GM21515 (cell line): ENCODE measurements at regions not wholly inside any gene's neighbourhood (a gene's known extent, or its start where the extent isn't known, plus 50 kb on each side); places are given as distances from the start of the nearest gene placed in this dataset.
A peak's percentile ranks its signal among the peaks of the same experiment; 100 is the strongest.
"Not testable (repeated sequence)": the region's sequence is repeated elsewhere in the genome, so short reads cannot be mapped to it uniquely, and the experiment has no call there.

Experiments
- ATAC-seq: cut with Tn5 transposase; IDR thresholded peaks from one replicate; pipeline ENCODE4 v1.9.1; 2021; ENCODE audit not compliant: unreplicated experiment

DNA sequence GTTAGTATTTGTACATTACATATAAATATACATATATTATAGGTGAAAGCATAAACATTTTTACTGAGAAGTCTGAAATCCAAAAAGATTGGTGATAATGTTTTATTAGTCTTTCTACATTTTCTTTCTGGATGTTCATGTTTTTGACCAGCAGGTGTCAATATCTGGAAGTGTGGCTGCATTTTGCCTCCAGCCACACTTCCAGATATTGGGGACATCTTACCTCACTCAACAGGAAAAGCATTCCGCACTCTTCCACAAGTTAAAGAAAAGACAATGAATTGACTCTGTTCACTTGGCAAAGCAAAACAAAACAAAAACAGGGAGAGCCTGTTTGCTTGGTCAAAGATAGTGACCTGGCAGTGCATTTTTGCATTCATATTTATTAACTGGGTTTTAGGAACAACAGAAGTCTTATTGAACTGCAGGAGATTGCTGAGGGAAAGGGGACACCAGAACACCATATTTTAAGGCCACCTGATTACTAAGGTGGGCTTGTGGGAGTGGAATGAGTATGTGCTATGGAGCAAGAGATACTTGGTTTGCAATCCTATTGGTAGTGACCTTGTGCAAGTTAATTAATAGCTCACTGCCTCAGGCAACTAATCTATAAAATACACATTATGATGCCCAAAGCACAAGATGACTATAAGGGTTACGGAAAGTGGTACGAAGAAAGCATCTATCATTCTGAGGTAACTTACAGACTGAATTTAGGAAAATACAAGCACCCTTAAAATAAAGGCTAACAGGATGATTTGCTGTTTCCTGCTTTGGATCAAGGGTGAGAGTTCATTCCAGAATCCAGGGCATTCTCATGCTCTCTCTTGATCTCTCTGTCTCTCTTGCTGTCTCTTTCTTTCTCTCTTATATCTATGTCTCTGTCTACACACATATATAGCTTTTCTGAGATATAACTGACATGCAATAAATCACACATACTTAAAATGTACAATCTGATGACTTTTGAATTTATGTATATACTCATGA, 389.9 kb upstream of the EMCN start:
- no peak for ATAC-seq

DNA sequence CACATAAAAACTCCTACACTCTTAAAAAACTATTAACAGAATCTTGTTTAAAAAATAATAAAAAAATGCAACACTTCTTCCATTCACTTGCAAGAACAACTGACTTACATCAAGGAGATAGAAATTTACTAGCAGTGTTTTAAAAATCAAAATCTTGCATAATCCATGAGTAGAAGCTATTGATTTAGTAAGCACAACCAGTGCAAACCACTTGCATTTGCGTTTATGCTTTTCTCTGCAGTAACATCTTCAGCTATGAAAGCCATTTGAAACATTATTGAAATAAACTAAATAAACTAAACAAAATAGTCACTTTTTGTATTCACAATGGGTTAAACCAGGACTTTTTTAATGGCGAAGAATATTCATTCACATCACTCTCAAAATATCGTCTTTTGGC, 389.2 kb upstream of the EMCN start:
- no peak for ATAC-seq

DNA sequence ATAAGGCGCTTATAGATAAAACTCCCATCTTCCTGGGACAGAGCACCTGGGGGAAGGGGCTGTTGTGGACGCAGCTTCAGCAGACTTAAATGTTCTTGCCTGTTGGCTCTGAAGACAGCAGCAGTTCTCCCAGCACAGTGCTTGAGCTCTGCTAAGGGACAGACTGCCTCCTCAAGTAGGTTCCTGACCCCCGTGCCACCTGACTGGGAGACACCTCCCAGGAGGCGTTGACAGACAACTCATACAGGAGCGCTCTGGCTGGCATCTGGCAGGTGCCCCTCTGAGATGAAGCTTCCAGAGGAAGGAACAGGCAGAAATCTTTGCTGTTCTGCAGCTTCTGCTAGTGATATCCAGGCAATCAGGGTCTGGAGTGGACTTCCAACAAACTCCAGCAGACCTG, 383.1 kb upstream of the EMCN start:
- not testable (repeated sequence) for ATAC-seq

DNA sequence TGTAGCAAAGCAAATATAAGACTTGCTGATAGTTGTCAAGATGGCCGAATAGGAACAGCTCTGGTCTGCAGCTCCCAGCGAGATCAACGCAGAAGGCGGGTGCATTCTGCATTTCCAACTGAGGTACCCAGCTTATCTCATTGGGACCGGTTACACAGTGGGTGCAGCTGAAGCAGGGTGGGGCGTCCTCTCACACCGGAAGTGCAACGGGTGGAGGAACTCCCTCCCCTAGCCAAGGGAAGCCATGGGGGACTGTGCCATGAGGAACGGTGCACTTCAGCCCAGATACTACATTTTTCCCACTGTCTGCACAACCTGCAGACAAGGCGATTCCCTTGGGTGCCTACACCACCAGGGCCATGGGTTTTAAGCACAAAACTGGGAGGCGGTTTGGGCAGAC, 382.3 kb upstream of the EMCN start:
- no peak for ATAC-seq

DNA sequence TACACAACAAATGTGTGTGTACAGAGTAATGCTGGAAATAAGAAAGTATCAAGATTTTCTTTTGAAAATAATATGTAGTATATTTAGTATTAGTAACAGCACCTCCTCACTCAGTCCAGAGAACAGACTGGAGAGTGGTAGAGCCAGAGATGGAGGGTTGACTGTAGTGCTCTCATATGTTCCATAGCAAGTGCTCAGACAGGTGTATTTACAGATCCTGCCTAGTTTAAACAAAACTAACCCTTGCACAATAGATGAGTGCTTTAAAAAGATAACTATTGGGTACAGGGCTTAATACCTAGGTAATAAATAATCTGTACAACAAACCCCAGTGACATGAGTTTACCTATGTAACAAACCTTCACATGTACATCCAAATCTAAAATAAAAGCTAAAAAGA, 381.0 kb upstream of the EMCN start:
- ATAC-seq = no peak

DNA sequence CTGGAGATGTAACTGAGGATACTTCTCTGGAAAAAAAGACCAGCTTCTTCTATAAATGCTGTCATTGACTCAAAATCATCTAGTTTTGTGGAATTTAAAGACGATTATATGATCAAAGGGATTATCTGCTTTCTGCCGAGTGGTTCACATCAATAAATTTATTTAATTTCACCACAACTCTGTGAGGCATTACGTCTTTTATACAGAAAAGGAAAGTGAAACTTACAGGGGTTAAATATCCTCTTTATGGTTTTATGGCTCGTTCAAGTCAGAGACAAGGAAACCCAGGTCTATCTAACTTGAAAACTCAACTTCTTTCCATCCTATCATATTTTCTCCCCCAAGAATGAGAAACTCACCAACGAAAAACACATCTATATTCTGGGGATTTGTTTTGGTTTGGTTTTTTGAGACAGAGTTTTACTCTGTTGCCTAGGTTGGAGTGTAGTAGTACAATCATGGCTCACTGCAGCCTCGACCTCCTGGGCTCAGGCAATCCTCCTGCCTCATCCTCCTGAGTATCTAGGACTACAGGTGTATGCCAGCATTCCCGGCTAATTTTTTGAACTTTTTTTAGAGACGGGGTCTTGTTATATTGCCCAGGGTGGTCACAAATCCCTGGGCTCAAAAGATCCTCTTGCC, 377.9 kb upstream of the EMCN start:
- ATAC-seq = peak; percentile 91

DNA sequence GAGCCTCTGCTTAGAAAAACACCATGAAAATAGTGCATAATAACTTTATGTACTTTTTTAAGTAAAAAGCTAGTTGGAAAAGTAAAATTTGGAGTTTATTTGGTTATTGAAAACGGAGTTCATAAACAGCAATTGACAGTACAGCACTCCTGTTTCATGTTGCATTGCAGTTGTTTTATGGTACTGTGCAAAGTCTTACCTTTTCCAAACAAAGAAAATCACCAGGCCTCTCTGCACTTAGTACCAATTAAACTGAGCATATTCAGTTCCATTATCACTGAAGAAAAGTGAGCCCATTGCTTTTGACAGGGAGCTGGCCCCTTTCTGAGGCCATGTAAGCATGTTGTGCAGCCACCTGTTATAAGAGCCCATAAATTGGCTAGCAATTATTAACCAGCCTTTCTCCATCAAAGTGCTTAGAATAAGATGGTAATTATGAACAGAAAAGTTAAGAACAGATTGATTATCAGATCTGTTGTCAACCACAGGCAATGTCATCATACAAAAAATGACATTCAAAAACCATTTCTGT, 376.6 kb upstream of the EMCN start:
- no peak for ATAC-seq

DNA sequence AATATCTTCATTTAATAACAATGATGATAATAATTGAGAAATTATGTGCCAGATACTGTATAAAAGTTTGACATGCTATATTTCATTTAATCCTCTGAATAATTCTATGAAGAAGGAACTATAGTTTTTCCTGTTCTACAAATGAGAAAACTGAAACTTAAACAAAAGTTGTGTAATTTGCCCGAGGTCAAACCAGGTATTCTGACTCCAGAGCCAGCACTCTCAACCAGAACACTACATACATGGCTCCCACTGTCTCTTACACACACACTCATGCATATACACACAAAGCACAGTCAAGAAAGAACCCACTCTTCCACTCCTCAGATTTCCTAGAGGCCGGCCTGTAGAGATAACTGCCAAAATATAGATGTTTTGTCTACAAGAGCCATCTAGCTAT, 374.0 kb upstream of the EMCN start:
- no peak for ATAC-seq

DNA sequence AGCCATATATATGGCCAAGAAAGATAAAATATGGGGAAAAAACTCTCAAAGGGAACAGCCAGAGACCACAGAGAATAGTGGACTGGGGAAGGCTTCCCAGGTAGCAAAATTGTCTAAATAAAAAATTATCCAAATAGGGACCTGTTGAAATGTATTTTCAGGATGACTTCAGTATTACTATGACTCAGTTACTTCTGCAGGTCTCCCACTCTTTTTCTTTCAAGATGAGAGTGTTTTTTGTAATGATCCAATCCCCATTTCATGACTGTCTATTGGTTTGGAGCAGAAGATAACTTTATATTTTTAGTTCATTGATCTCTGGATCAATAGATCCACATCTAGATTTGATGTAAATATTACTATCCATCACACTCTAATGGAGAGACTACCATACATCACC, 372.1 kb upstream of the EMCN start:
- no peak for ATAC-seq

DNA sequence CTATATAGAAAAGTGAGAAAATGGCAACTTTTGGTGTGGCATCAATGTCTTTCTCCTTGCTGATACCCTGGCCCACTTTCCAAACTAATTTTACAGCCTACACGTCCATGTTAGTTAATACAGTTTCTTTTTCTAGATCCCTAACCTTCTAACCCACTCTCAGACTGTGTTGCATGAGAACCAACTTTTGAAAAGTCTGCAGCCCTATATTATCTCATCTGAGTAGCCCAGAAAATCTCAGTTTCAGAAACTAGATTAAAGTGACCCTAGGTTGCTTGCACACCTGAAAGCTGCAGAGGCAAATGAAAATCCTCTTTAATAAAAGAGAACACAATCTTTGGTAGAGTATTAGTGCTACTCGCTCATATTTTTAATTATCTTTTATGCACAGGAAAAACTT, 371.6 kb upstream of the EMCN start:
- ATAC-seq = peak; percentile 88

DNA sequence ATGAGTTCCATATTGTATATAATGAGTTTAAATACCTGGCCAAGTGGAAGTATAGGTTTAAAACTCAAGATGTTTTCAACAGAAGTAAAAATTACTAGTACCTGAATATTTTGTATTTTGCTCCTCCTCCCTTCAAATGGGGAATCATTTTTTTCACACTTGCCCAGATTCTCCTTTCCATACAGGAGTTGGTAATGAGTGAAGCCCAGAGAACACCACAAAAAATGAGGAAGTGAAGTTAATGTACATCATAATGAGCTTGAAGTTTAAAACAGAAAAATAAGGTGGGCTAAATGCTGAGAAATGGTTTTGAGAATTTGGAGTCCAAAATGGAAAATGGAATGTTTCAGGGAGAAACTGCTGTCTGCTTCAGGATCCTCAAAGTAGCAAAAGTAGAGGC, 364.8 kb upstream of the EMCN start:
- ATAC-seq = no peak

DNA sequence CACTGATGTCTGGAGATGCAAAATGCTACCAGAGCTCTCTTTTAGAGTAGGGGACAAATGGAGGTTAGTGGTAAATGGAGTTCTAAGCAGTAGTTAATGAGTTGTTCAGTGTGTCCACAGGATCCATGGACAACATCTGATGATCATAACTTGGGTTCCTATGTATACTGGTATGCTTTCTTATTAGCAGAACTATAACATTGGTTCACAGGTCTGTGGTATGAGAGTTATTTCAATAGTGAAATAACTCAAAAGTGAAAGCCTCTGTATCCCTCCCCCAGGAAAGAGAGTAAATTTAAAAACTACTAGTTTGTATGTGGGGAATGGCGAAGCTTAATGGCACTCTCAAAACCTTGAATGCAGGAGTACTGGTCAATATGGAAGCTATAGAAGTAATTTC, 363.5 kb upstream of the EMCN start:
- ATAC-seq = no peak

DNA sequence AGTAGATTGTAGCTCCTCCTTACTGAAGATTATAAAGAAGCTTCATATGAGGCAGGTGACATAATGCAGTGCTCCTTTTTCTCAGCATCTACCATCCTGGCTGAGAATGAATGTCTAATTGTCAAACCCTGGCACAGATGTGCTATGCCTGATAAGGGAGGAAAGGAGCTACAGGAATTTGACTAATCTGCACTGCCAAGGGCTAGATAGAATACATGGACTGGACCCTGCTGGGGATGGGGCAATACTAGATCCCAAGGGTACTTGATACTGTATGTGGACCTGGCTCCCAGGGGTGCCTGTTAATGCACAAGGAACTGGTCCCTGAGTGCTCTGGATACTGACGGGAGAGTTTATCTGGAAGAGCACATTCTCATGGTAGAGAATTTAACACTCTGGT, 362.2 kb upstream of the EMCN start:
- ATAC-seq = no peak

DNA sequence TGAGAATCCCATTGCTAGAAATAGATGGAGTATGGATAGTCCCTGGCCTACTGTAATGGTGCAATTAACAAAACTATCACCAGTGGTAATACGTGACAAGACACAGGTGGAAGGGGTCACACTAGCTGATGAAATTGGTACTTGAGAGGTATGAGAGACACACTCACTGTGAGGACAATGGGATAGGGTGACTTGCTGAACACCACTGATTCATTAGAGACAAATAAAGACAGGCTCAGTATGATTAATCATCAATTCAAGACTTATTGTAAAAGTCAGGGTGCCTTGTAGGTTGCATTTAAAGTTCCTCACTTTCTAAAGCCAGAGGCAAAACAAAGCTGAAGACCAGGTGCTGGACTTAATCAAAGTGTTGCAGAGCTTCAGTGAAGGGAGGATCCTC, 361.6 kb upstream of the EMCN start:
- no peak for ATAC-seq

DNA sequence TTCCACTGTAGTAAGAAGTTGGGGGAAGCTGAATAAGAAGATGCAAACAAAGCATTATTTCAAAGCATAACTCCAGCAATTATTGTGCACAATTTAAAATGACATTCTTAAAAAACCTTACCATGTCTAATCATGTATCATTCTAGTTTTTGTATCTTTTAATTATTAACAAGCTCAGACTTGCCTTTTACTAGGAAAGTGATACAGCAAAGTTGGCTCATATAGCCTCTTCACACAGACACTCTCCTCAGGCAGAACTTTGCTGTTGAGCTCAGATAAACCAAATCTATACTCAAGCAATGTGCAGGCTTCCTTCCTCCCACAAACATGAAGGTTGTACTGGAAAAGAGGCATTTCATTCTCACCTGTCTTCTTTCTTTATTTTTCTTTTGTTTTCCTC, 358.7 kb upstream of the EMCN start:
- no peak for ATAC-seq

DNA sequence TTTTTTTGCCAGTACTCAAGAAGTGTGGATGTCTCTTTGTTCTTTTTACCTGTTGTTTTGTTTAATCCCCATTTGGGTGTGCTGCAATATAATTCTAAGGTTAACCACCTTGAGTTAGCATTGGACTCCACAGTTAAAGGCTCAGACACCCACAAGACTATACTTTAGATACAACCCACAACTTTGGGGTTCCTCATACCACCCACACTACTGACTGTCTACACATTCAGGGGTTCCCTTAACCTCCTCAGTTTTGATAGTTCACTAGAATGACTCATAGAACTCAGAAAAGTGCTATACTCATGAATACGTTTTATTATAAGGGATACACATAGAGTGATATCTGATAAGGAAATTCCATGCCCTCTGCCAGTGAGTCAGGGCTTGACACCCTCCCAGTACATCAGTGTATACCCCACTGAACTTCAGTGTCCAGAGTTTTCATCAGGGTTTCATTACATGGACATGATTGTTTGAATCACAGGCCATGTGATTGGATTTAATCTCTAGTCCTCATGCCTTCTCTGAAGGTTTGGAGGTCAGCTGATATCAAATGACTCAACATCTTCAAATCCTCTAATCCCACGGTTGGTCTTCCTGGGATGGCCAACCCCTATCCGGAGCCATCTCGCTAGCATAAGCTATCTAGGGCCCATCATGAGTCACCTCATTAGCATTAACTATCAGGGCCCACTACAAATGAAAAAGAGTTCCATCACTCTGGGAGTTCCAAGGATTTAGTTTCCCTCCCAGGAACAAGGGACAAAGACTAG, 357.7 kb upstream of the EMCN start:
- ATAC-seq = no peak

DNA sequence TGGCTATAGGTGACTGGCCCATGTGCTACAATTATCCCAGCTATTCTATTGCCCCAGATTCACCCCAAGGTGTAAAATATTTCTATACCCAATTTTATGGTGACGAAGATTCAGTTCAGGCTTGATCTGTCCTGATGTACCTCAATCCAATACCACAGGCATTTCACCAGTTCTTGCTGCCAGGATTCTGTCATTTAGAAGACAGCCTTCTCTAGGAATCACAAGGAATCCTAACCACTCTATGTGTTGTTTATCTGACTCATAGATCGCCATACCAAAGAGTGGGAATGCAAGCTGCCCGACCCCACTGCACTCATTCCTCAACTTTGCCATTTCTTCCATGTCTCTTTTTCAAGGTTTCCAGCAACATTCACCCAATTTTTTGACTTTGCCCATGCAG, 355.0 kb upstream of the EMCN start:
- ATAC-seq = no peak

DNA sequence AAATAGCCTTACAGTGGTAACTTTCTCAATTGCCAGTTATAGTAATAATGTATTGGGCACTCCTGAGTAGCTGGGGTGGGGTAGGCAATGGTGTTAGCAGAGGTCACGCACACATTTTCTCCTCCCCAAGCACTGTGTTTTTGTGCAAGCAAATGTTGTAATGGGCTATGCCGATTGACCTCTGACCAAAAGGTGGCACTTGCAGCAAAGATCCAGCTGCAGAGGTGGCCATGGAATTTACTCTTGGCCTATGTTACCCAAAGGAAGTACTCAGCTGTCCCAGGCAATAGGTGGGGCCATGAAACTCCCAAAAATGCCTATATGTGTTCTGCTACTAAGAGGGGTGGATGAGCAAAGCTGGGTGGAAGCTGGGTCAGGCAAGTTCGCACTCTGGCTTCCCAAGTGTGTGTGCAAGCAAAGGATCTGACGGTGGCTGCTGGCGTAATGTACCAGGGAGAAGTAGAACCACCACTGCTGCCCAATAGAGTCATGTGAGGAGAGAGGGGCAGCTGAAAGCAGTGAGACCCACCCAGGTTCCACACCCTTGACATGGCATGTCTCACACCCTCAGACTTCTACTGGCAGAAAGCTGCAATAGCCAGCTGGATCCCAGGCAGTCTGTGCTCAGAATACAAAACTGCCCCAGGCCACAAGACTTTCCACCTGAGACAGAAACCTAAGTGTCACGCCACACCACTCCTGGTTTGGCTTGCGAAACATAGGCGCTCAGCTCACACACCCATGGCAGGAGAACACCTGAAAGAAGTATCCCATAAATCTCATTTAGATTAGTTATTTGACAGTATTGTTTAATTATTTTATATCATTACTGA, 353.3 kb upstream of the EMCN start:
- no peak for ATAC-seq

DNA sequence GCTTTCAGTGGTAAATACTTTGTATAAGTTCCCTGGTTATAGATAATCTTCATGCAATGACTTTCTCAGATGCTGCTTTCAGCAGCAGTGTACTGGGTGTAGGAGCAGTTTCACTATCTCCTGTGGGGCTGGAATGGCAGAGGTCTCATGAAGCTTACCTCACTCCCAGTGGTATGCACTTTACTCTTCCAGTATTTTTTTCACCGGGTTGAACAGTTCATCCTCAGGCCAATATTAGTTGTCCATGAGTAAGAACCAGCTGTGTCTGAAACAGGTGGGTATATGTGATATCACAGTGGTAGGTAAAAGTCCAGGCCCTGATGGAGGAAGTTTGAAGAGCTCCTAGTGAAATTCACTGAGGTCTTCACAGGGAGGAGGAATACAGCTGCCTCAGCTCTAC, 351.5 kb upstream of the EMCN start:
- ATAC-seq = no peak

DNA sequence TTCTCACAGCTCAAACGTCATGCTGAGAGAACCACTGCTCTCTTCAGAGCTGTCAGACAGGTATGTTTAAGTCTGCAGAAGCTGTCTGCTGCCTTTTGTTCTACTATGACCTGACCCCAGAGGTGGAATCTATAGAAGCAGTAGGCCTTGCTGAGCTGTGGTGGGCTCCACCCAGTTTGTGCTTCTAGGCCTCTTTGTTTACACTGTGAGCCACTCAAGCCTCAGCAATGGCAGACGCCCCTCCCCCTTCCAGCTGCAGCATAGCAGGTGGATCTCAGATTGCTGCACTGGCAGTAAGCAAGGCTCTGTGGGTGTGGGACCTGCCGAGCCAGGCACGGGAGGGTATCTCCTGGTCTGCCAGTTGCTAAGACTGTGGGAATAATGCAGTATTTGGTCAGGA, 350.5 kb upstream of the EMCN start:
- not testable (repeated sequence) for ATAC-seq

DNA sequence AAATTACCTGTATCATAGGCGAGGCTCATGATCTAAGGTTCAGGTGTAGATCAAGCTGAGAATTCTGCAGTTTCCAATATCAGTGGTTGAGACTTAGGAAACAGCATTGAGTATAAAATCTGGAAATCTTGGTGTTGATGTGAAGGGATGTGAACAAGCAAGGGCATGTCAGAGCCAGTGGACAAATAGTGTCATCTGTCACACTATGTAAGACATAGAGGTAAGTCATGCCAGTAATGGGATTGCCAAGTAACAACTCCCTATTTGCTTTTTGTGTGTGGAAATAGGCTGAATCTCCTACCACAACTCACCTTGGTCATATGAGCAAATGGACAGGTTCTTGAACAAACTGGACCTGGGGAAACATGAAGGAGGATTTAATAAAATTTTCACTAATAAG, 334.5 kb upstream of the EMCN start:
- no peak for ATAC-seq
